ENCODE measurements at regions not wholly inside any gene's neighbourhood (a gene's known extent, or its start where the extent isn't known, plus 50 kb on each side); places are given as distances from the start of the nearest gene placed in this dataset.

GRCh38 chr4:97185233-97185632 is 958.0 kb downstream of the STPG2 start:
- TF ChIP-seq, protein P1, sequence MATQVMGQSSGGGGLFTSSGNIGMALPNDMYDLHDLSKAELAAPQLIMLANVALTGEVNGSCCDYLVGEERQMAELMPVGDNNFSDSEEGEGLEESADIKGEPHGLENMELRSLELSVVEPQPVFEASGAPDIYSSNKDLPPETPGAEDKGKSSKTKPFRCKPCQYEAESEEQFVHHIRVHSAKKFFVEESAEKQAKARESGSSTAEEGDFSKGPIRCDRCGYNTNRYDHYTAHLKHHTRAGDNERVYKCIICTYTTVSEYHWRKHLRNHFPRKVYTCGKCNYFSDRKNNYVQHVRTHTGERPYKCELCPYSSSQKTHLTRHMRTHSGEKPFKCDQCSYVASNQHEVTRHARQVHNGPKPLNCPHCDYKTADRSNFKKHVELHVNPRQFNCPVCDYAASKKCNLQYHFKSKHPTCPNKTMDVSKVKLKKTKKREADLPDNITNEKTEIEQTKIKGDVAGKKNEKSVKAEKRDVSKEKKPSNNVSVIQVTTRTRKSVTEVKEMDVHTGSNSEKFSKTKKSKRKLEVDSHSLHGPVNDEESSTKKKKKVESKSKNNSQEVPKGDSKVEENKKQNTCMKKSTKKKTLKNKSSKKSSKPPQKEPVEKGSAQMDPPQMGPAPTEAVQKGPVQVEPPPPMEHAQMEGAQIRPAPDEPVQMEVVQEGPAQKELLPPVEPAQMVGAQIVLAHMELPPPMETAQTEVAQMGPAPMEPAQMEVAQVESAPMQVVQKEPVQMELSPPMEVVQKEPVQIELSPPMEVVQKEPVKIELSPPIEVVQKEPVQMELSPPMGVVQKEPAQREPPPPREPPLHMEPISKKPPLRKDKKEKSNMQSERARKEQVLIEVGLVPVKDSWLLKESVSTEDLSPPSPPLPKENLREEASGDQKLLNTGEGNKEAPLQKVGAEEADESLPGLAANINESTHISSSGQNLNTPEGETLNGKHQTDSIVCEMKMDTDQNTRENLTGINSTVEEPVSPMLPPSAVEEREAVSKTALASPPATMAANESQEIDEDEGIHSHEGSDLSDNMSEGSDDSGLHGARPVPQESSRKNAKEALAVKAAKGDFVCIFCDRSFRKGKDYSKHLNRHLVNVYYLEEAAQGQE (IDR thresholded peaks at IDR 0.05; ENCODE audit: insufficient replicate concordance, low read depth): no peak
- TF ChIP-seq, protein P2, sequence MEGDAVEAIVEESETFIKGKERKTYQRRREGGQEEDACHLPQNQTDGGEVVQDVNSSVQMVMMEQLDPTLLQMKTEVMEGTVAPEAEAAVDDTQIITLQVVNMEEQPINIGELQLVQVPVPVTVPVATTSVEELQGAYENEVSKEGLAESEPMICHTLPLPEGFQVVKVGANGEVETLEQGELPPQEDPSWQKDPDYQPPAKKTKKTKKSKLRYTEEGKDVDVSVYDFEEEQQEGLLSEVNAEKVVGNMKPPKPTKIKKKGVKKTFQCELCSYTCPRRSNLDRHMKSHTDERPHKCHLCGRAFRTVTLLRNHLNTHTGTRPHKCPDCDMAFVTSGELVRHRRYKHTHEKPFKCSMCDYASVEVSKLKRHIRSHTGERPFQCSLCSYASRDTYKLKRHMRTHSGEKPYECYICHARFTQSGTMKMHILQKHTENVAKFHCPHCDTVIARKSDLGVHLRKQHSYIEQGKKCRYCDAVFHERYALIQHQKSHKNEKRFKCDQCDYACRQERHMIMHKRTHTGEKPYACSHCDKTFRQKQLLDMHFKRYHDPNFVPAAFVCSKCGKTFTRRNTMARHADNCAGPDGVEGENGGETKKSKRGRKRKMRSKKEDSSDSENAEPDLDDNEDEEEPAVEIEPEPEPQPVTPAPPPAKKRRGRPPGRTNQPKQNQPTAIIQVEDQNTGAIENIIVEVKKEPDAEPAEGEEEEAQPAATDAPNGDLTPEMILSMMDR (IDR thresholded peaks at IDR 0.05; ENCODE audit: insufficient read depth, low read length): no peak
- TF ChIP-seq POLR2AphosphoS5 (IDR thresholded peaks at IDR 0.05; ENCODE audit: low read depth) (no peak), GABPA (IDR thresholded peaks at IDR 0.05; ENCODE audit: low read depth) (no peak)

All from HL-60 (cell line).